ENCODE measurements at regions not wholly inside any gene's neighbourhood (a gene's known extent, or its start where the extent isn't known, plus 50 kb on each side); places are given as distances from the start of the nearest gene placed in this dataset.

DNA sequence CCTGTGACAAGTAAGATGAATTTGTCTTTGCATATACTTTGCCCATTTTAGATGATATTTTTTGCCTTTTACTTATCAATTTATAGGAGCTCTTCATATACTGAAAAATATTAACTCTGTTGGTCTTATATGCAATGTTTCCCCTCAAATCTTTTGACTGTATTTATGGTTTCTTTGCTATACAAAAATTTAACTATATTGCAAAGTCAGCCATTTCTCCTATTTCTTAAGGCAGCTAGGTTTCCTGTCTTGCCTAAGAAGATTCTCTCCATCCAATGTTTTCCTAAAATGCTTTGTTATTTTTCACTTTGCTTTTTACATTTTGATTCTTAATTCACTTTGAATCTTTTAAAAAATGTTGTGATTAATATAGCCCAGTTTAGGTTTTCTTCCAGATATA is 273.1 kb downstream of the NSG2 start (continued):
- TF ChIP-seq, protein P1, sequence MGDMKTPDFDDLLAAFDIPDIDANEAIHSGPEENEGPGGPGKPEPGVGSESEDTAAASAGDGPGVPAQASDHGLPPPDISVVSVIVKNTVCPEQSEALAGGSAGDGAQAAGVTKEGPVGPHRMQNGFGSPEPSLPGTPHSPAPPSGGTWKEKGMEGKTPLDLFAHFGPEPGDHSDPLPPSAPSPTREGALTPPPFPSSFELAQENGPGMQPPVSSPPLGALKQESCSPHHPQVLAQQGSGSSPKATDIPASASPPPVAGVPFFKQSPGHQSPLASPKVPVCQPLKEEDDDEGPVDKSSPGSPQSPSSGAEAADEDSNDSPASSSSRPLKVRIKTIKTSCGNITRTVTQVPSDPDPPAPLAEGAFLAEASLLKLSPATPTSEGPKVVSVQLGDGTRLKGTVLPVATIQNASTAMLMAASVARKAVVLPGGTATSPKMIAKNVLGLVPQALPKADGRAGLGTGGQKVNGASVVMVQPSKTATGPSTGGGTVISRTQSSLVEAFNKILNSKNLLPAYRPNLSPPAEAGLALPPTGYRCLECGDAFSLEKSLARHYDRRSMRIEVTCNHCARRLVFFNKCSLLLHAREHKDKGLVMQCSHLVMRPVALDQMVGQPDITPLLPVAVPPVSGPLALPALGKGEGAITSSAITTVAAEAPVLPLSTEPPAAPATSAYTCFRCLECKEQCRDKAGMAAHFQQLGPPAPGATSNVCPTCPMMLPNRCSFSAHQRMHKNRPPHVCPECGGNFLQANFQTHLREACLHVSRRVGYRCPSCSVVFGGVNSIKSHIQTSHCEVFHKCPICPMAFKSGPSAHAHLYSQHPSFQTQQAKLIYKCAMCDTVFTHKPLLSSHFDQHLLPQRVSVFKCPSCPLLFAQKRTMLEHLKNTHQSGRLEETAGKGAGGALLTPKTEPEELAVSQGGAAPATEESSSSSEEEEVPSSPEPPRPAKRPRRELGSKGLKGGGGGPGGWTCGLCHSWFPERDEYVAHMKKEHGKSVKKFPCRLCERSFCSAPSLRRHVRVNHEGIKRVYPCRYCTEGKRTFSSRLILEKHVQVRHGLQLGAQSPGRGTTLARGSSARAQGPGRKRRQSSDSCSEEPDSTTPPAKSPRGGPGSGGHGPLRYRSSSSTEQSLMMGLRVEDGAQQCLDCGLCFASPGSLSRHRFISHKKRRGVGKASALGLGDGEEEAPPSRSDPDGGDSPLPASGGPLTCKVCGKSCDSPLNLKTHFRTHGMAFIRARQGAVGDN (IDR thresholded peaks at IDR 0.05) = no peak
- TF ChIP-seq DPF2 (IDR thresholded peaks at IDR 0.05) (no peak), NR2C2 (IDR thresholded peaks at IDR 0.05; ENCODE audit: borderline replicate concordance, control insufficient read depth, insufficient read length, low read depth) (no peak), ETV6 (conservative IDR thresholded peaks at IDR 0.05 in 1 of 2, IDR thresholded peaks at IDR 0.05 in 1 of 2; ENCODE audit: borderline replicate concordance in 1 of 2, low read depth in 1 of 2) (no peak)
- TF ChIP-seq, protein P2, sequence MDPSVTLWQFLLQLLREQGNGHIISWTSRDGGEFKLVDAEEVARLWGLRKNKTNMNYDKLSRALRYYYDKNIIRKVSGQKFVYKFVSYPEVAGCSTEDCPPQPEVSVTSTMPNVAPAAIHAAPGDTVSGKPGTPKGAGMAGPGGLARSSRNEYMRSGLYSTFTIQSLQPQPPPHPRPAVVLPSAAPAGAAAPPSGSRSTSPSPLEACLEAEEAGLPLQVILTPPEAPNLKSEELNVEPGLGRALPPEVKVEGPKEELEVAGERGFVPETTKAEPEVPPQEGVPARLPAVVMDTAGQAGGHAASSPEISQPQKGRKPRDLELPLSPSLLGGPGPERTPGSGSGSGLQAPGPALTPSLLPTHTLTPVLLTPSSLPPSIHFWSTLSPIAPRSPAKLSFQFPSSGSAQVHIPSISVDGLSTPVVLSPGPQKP (IDR thresholded peaks at IDR 0.05; ENCODE audit: low read depth, low read length) = no peak
- TF ChIP-seq, protein P3, sequence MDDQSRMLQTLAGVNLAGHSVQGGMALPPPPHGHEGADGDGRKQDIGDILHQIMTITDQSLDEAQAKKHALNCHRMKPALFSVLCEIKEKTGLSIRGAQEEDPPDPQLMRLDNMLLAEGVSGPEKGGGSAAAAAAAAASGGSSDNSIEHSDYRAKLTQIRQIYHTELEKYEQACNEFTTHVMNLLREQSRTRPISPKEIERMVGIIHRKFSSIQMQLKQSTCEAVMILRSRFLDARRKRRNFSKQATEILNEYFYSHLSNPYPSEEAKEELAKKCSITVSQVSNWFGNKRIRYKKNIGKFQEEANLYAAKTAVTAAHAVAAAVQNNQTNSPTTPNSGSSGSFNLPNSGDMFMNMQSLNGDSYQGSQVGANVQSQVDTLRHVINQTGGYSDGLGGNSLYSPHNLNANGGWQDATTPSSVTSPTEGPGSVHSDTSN (IDR thresholded peaks at IDR 0.05; ENCODE audit: insufficient replicate concordance, low read depth, low read length) = no peak

Measured in GM12878 (cell line).